ENCODE measurements at regions not wholly inside any gene's neighbourhood (a gene's known extent, or its start where the extent isn't known, plus 50 kb on each side); places are given as distances from the start of the nearest gene placed in this dataset.

- no peak overlapping the region for H3K27ac Mint-ChIP-seq
- H3K27me3 Mint-ChIP-seq (ENCODE audit: insufficient read depth, low read depth, poor library complexity), result no peaks in the 10 kb centered on the region
- peaks cover 2% of the 10 kb centered on the region; the same call in 2 of the 3 replicates for H3K4me1 Mint-ChIP-seq
- ATAC-seq (no peak), DNase-seq (ENCODE audit: low spot score) (no peak)
- peaks cover 11% of the 10 kb centered on the region; the same call in 1 of the 2 replicates for H3K9me2 ChIP-seq (ENCODE audit: insufficient read depth)
- TF ChIP-seq STAT1 (IDR thresholded peaks at IDR 0.05; ENCODE audit: unreplicated experiment) (no peak), ZNF331 (CRISPR knock-in tag; IDR thresholded peaks at IDR 0.05; ENCODE audit: low read depth) (no peak), ETS1 (IDR thresholded peaks at IDR 0.05) (no peak)
- no peaks in the 10 kb centered on the region for H3K36me3 Mint-ChIP-seq (ENCODE audit: low read depth)
- no peak overlapping the region for H3K4me2 ChIP-seq
- H3K36me3 ChIP-seq (ENCODE audit: insufficient read depth), result no peaks in the 10 kb centered on the region
- H3K4me1 ChIP-seq (ENCODE audit: insufficient read depth), result no peaks in the 10 kb centered on the region
- no peaks in the 10 kb centered on the region for H3K79me2 ChIP-seq (replicated peaks; ENCODE audit: insufficient read depth)
- no peak overlapping the region for H3K4me3 ChIP-seq
- H2AFZ ChIP-seq, result no peak overlapping the region
- H4K20me1 ChIP-seq (replicated peaks; ENCODE audit: insufficient read depth), result no peaks in the 10 kb centered on the region
- H3F3A ChIP-seq (replicated peaks; ENCODE audit: low read depth), result no peaks in the 10 kb centered on the region
- no peaks in the 10 kb centered on the region for H3K27me3 ChIP-seq (ENCODE audit: insufficient read depth)
- no peaks in the 10 kb centered on the region for H3K9me3 Mint-ChIP-seq
- no peak overlapping the region for H3K27ac ChIP-seq (ENCODE audit: low read depth)
- H3K4me3 Mint-ChIP-seq, result no peak overlapping the region
Measured at GRCh38 chr12:75600146-75600545, 88.7 kb upstream of the KRR1 start.

GRCh38 chr12:75599061-75599460 is 87.7 kb upstream of the KRR1 start:
- Histone ChIP-seq H3F3A (replicated peaks; ENCODE audit: low read depth) (no peaks in the 10 kb centered on the region), H3K79me2 (replicated peaks; ENCODE audit: insufficient read depth) (no peaks in the 10 kb centered on the region), H3K4me1 (ENCODE audit: insufficient read depth) (no peaks in the 10 kb centered on the region; the same call in 1 of the 2 replicates), H3K4me2 (no peak overlapping the region), H3K27me3 (ENCODE audit: insufficient read depth) (no peaks in the 10 kb centered on the region), H3K4me3 (no peak overlapping the region), H4K20me1 (replicated peaks; ENCODE audit: insufficient read depth) (no peaks in the 10 kb centered on the region), H2AFZ (no peak overlapping the region), H3K36me3 (ENCODE audit: insufficient read depth) (no peaks in the 10 kb centered on the region), H3K27ac (ENCODE audit: low read depth) (no peak overlapping the region), H3K9me2 (ENCODE audit: insufficient read depth) (peaks cover 18% of the 10 kb centered on the region)
- Mint-ChIP-seq H3K4me1 (peaks cover 2% of the 10 kb centered on the region; the same call in 2 of the 3 replicates), H3K36me3 (ENCODE audit: low read depth) (no peaks in the 10 kb centered on the region), H3K27ac (no peak overlapping the region), H3K4me3 (no peak overlapping the region), H3K9me3 (no peaks in the 10 kb centered on the region), H3K27me3 (ENCODE audit: insufficient read depth, low read depth, poor library complexity) (no peaks in the 10 kb centered on the region)
- no peak for ATAC-seq
- no peak for DNase-seq (ENCODE audit: low spot score)
- TF ChIP-seq EZH2phosphoT487 (IDR thresholded peaks at IDR 0.05; ENCODE audit: unreplicated experiment) (no peak), CREB1 (CRISPR knock-in tag; IDR thresholded peaks at IDR 0.05; ENCODE audit: low read depth) (no peak), NANOG (IDR thresholded peaks at IDR 0.05; ENCODE audit: borderline replicate concordance) (no peak), ZNF114 (CRISPR knock-in tag; IDR thresholded peaks at IDR 0.05) (no peak), JUNB (IDR thresholded peaks at IDR 0.05; ENCODE audit: unreplicated experiment) (no peak), STAT1 (IDR thresholded peaks at IDR 0.05; ENCODE audit: unreplicated experiment) (no peak), ZNF331 (CRISPR knock-in tag; IDR thresholded peaks at IDR 0.05; ENCODE audit: low read depth) (no peak), EZH2 (IDR thresholded peaks at IDR 0.05; ENCODE audit: low read depth, unreplicated experiment) (no peak), CTCF (conservative IDR thresholded peaks at IDR 0.05; ENCODE audit: low read depth in 2 of 2) (no peak), REST (IDR thresholded peaks at IDR 0.05; ENCODE audit: unreplicated experiment) (no peak), POLR2AphosphoS5 (IDR thresholded peaks at IDR 0.05; ENCODE audit: low read depth) (no peak)

Measured in GM23338 (cell line).